Liver (tissue), 8 donors: ENCODE measurements at regions not wholly inside any gene's neighbourhood (a gene's known extent, or its start where the extent isn't known, plus 50 kb on each side); places are given as distances from the start of the nearest gene placed in this dataset.

Experiments used
- DNase-seq: peaks from one replicate; pipeline ENCODE4 v3.0.0-alpha.2; 2017; ENCODE audit warnings: low spot score
- H3K27ac ChIP-seq, 2 donors: one replicate each; pipeline ENCODE4 v1.7.0; 2013; ENCODE audit warnings: inconsistent platforms in 2 of 2, low read length in 2 of 2, control low read depth in 1 of 2, low read depth in 1 of 2, mild to moderate bottlenecking in 1 of 2
- H3K27me3 ChIP-seq, 4 donors: one replicate each; pipeline versions ENCODE4 v1.6.1 to v1.7.0; 2013; ENCODE audit warnings: low read length in 3 of 4, inconsistent platforms in 1 of 4, mild to moderate bottlenecking in 1 of 4, moderate library complexity in 1 of 4; ENCODE audit not compliant: control insufficient read depth in 4 of 4, insufficient read depth in 4 of 4
- H3K36me3 ChIP-seq, 4 donors: one replicate each; pipeline versions ENCODE4 v1.6.1 to v1.7.0; 2013; ENCODE audit warnings: low read length in 3 of 4, mild to moderate bottlenecking in 3 of 4, low read depth in 1 of 4, moderate library complexity in 1 of 4; ENCODE audit not compliant: control insufficient read depth in 4 of 4, insufficient read depth in 3 of 4
- H3K4me1 ChIP-seq, 4 donors: one replicate each; pipeline versions ENCODE4 v1.6.1 to v1.7.0; 2013; ENCODE audit warnings: low read length in 3 of 4, mild to moderate bottlenecking in 3 of 4, moderate library complexity in 1 of 4; ENCODE audit not compliant: control insufficient read depth in 4 of 4, insufficient read depth in 4 of 4
- H3K4me3 ChIP-seq, 3 donors: one replicate each; pipeline versions ENCODE4 v1.6.1 to v1.7.0; 2013; ENCODE audit warnings: low read length in 3 of 3, control low read depth in 1 of 3, low read depth in 1 of 3, mild to moderate bottlenecking in 1 of 3
- H3K9ac ChIP-seq, 2 donors: one replicate each; pipeline ENCODE4 v1.7.0; 2013; ENCODE audit warnings: low read length in 2 of 2, mild to moderate bottlenecking in 2 of 2, moderate library complexity in 2 of 2, control low read depth in 1 of 2, low read depth in 1 of 2
- H3K9me3 ChIP-seq, 4 donors: one replicate each; pipeline versions ENCODE4 v1.6.1 to v1.7.0; 2013; ENCODE audit warnings: low read length in 3 of 4; ENCODE audit not compliant: control insufficient read depth in 4 of 4
- EGR1 ChIP-seq, 2 donors: IDR thresholded peaks; 2 replicates each; pipeline ENCODE4 v1.6.1; 2016 to 2018; ENCODE audit warnings: antibody characterized with exemption in 2 of 2, low read depth in 2 of 2
- FOXA1 ChIP-seq: IDR thresholded peaks from 2 replicates; pipeline ENCODE4 v1.6.1; 2016; ENCODE audit warnings: antibody characterized with exemption
- FOXA2 ChIP-seq: IDR thresholded peaks from 2 replicates; pipeline ENCODE4 v1.6.1; 2016; ENCODE audit warnings: antibody characterized with exemption
- GABPA ChIP-seq, 2 donors: IDR thresholded peaks in 1 of 2; conservative IDR thresholded peaks in 1 of 2; 2 replicates each; pipeline ENCODE4 v1.6.1; 2016; ENCODE audit warnings: antibody characterized with exemption in 2 of 2, mild to moderate bottlenecking in 1 of 2, moderate library complexity in 1 of 2
- HNF4A ChIP-seq, 2 donors: conservative IDR thresholded peaks; 2 replicates each; pipeline ENCODE4 v1.6.1; 2016; ENCODE audit warnings: antibody characterized with exemption in 2 of 2, mild to moderate bottlenecking in 2 of 2
- HNF4G ChIP-seq: IDR thresholded peaks from 2 replicates; pipeline ENCODE4 v1.6.1; 2016; ENCODE audit warnings: antibody characterized with exemption
- JUND ChIP-seq, 2 donors: IDR thresholded peaks; 2 replicates each; pipeline ENCODE4 v1.6.1; 2016; ENCODE audit warnings: antibody characterized with exemption in 2 of 2
- NR2F2 ChIP-seq: IDR thresholded peaks from 2 replicates; pipeline ENCODE4 v1.6.1; 2016; ENCODE audit warnings: antibody characterized with exemption
- RAD21 ChIP-seq, 2 donors: IDR thresholded peaks; 2 replicates each; pipeline ENCODE4 v1.6.1; 2016; ENCODE audit warnings: antibody characterized with exemption in 2 of 2, mild to moderate bottlenecking in 2 of 2
- RXRA ChIP-seq, 2 donors: IDR thresholded peaks; 2 replicates each; pipeline ENCODE4 v1.6.1; 2017 to 2018; ENCODE audit warnings: antibody characterized with exemption in 2 of 2, mild to moderate bottlenecking in 1 of 2
- SP1 ChIP-seq: IDR thresholded peaks from 2 replicates; pipeline ENCODE4 v1.6.1; 2018; ENCODE audit warnings: antibody characterized with exemption, mild to moderate bottlenecking
- TAF1 ChIP-seq: conservative IDR thresholded peaks from 2 replicates; pipeline ENCODE4 v1.6.1; 2016; ENCODE audit warnings: antibody characterized with exemption, mild to moderate bottlenecking
- YY1 ChIP-seq: IDR thresholded peaks from 2 replicates; pipeline ENCODE4 v1.6.1; 2016; ENCODE audit warnings: antibody characterized with exemption, mild to moderate bottlenecking
- WGBS: extraction: QIAGEN DNeasy Blood & Tissue Kit; methylation state at CpG from one replicate; pipeline ENCODE4 v1.1.7; 2013; 5-methylcytosine and 5-hydroxymethylcytosine counted together
- TF ChIP-seq, protein P1 (sequence below): IDR thresholded peaks from 2 replicates; pipeline ENCODE4 v1.6.1; 2016; ENCODE audit warnings: antibody characterized with exemption
- TF ChIP-seq, protein P2 (sequence below): IDR thresholded peaks from 2 replicates; pipeline ENCODE4 v1.6.1; 2016; ENCODE audit warnings: antibody characterized with exemption
- TF ChIP-seq, protein P3 (sequence below): fragments of 150-350 bp; IDR thresholded peaks from 2 replicates; pipeline ENCODE4 v1.5.1; 2017; ENCODE audit warnings: improper control_type of control experiment, low read depth, low read length; ENCODE audit not compliant: missing input control
- TF ChIP-seq, protein P4 (sequence below): IDR thresholded peaks from 2 replicates; pipeline ENCODE4 v1.6.1; 2016; ENCODE audit warnings: antibody characterized with exemption
- TF ChIP-seq, protein P5 (sequence below): IDR thresholded peaks from 2 replicates; pipeline ENCODE4 v1.6.1; 2016; ENCODE audit warnings: antibody characterized with exemption, mild to moderate bottlenecking
- donor health status: healthy.
- donor health status: healthy.
- donor health status: healthy.
- donor health status: healthy.
- donor health status: healthy.

DNA sequence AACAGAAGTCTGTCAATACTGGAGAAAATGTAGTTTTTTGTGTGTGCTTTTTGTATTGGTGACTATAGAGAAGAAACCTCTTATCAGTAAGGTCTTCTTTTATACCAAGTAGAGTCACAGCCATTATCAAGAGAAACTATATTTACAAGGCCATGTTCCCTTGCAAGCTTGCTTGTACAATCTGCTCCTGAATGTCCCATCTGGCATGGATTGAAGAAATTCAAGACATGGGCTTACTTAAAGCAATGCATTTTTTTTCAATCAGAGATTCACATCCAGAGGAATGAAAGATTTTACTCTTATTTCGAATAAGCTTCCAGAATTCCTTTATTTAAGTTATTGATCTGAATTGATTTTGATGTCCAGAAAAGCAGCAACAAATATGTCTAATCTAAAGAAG is 537.3 kb upstream of the RPS6KA3 start:
- Histone ChIP-seq H3K27me3 (no peaks in the 10 kb centered on the region), H3K4me3 (no peak overlapping the region), H3K36me3 (no peaks in the 10 kb centered on the region), H3K9me3 (no peaks in the 10 kb centered on the region), H3K4me1 (no peaks in the 10 kb centered on the region), H3K27ac (no peak overlapping the region), H3K9ac (no peak overlapping the region)
- DNase-seq = no peak
- no peak for TF ChIP-seq SP1
- no peak for TF ChIP-seq TAF1
- TF ChIP-seq NR2F2 = no peak
- no peak for TF ChIP-seq RXRA (IDR thresholded peaks at IDR 0.05)
- no peak for TF ChIP-seq YY1
- TF ChIP-seq RAD21 (IDR thresholded peaks at IDR 0.05) = no peak
- TF ChIP-seq, protein P1, sequence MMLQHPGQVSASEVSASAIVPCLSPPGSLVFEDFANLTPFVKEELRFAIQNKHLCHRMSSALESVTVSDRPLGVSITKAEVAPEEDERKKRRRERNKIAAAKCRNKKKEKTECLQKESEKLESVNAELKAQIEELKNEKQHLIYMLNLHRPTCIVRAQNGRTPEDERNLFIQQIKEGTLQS = no peak
- no peak for TF ChIP-seq EGR1 (IDR thresholded peaks at IDR 0.05; ENCODE audit: low read depth in 2 of 2)
- TF ChIP-seq, protein P2, sequence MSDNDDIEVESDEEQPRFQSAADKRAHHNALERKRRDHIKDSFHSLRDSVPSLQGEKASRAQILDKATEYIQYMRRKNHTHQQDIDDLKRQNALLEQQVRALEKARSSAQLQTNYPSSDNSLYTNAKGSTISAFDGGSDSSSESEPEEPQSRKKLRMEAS = no peak
- no peak for TF ChIP-seq HNF4A (conservative IDR thresholded peaks at IDR 0.05)
- TF ChIP-seq, protein P3, sequence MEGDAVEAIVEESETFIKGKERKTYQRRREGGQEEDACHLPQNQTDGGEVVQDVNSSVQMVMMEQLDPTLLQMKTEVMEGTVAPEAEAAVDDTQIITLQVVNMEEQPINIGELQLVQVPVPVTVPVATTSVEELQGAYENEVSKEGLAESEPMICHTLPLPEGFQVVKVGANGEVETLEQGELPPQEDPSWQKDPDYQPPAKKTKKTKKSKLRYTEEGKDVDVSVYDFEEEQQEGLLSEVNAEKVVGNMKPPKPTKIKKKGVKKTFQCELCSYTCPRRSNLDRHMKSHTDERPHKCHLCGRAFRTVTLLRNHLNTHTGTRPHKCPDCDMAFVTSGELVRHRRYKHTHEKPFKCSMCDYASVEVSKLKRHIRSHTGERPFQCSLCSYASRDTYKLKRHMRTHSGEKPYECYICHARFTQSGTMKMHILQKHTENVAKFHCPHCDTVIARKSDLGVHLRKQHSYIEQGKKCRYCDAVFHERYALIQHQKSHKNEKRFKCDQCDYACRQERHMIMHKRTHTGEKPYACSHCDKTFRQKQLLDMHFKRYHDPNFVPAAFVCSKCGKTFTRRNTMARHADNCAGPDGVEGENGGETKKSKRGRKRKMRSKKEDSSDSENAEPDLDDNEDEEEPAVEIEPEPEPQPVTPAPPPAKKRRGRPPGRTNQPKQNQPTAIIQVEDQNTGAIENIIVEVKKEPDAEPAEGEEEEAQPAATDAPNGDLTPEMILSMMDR = no peak
- TF ChIP-seq HNF4G = no peak
- no peak for TF ChIP-seq FOXA2
- TF ChIP-seq FOXA1 = no peak
- no peak for TF ChIP-seq GABPA (IDR thresholded peaks at IDR 0.05 in 1 of 2, conservative IDR thresholded peaks at IDR 0.05 in 1 of 2)
- TF ChIP-seq JUND (IDR thresholded peaks at IDR 0.05) = no peak
- TF ChIP-seq, protein P4, sequence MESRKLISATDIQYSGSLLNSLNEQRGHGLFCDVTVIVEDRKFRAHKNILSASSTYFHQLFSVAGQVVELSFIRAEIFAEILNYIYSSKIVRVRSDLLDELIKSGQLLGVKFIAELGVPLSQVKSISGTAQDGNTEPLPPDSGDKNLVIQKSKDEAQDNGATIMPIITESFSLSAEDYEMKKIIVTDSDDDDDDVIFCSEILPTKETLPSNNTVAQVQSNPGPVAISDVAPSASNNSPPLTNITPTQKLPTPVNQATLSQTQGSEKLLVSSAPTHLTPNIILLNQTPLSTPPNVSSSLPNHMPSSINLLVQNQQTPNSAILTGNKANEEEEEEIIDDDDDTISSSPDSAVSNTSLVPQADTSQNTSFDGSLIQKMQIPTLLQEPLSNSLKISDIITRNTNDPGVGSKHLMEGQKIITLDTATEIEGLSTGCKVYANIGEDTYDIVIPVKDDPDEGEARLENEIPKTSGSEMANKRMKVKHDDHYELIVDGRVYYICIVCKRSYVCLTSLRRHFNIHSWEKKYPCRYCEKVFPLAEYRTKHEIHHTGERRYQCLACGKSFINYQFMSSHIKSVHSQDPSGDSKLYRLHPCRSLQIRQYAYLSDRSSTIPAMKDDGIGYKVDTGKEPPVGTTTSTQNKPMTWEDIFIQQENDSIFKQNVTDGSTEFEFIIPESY = no peak
- TF ChIP-seq, protein P5, sequence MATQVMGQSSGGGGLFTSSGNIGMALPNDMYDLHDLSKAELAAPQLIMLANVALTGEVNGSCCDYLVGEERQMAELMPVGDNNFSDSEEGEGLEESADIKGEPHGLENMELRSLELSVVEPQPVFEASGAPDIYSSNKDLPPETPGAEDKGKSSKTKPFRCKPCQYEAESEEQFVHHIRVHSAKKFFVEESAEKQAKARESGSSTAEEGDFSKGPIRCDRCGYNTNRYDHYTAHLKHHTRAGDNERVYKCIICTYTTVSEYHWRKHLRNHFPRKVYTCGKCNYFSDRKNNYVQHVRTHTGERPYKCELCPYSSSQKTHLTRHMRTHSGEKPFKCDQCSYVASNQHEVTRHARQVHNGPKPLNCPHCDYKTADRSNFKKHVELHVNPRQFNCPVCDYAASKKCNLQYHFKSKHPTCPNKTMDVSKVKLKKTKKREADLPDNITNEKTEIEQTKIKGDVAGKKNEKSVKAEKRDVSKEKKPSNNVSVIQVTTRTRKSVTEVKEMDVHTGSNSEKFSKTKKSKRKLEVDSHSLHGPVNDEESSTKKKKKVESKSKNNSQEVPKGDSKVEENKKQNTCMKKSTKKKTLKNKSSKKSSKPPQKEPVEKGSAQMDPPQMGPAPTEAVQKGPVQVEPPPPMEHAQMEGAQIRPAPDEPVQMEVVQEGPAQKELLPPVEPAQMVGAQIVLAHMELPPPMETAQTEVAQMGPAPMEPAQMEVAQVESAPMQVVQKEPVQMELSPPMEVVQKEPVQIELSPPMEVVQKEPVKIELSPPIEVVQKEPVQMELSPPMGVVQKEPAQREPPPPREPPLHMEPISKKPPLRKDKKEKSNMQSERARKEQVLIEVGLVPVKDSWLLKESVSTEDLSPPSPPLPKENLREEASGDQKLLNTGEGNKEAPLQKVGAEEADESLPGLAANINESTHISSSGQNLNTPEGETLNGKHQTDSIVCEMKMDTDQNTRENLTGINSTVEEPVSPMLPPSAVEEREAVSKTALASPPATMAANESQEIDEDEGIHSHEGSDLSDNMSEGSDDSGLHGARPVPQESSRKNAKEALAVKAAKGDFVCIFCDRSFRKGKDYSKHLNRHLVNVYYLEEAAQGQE = no peak
- WGBS = 82% methylated on average over 1 of the region's 1 CpG

DNA sequence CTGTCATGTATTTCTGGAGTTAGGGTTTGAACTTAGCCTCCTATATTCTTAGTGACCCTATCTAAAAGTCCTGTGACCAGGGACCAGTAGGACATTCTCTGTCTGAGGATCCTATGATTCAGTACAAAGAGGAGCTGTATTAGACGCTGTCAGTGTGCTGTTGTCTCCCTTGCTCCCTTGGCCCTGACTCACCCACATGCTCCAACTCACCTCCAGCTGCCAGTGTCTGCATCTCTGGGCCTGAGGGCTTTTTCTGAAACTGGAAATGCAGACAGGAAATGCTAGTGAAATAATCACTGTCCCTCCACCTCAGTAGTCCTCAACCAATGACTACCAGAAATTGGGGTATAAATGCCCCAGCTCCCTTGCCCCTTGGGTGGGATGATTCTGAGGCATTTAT is 535.3 kb upstream of the RPS6KA3 start:
- Histone ChIP-seq H3K9ac (no peak overlapping the region), H3K27ac (no peak overlapping the region), H3K9me3 (no peaks in the 10 kb centered on the region), H3K27me3 (no peaks in the 10 kb centered on the region), H3K4me1 (no peaks in the 10 kb centered on the region), H3K36me3 (no peaks in the 10 kb centered on the region), H3K4me3 (no peak overlapping the region)
- no peak for DNase-seq
- WGBS = 96% methylated on average over 1 of the region's 1 CpG
- no peak for TF ChIP-seq HNF4A (conservative IDR thresholded peaks at IDR 0.05)
- TF ChIP-seq YY1 = no peak
- no peak for TF ChIP-seq JUND (IDR thresholded peaks at IDR 0.05)
- no peak for TF ChIP-seq NR2F2
- TF ChIP-seq, protein P5 = no peak
- no peak for TF ChIP-seq HNF4G
- TF ChIP-seq FOXA2 = no peak
- TF ChIP-seq EGR1 (IDR thresholded peaks at IDR 0.05; ENCODE audit: low read depth in 2 of 2) = no peak
- TF ChIP-seq, protein P4 = no peak
- no peak for TF ChIP-seq SP1
- TF ChIP-seq, protein P1 = no peak
